ENCODE measurements at regions not wholly inside any gene's neighbourhood (a gene's known extent, or its start where the extent isn't known, plus 50 kb on each side); places are given as distances from the start of the nearest gene placed in this dataset.

GRCh38 chr10:120997313-120997712, 146.2 kb downstream of the WDR11 start:
- TF ChIP-seq, protein P1, sequence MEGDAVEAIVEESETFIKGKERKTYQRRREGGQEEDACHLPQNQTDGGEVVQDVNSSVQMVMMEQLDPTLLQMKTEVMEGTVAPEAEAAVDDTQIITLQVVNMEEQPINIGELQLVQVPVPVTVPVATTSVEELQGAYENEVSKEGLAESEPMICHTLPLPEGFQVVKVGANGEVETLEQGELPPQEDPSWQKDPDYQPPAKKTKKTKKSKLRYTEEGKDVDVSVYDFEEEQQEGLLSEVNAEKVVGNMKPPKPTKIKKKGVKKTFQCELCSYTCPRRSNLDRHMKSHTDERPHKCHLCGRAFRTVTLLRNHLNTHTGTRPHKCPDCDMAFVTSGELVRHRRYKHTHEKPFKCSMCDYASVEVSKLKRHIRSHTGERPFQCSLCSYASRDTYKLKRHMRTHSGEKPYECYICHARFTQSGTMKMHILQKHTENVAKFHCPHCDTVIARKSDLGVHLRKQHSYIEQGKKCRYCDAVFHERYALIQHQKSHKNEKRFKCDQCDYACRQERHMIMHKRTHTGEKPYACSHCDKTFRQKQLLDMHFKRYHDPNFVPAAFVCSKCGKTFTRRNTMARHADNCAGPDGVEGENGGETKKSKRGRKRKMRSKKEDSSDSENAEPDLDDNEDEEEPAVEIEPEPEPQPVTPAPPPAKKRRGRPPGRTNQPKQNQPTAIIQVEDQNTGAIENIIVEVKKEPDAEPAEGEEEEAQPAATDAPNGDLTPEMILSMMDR (IDR thresholded peaks at IDR 0.05 in 8 of 11, conservative IDR thresholded peaks at IDR 0.05 in 3 of 11), result no peak
- TF ChIP-seq POLR2A (IDR thresholded peaks at IDR 0.05), result no peak
- TF ChIP-seq POLR2AphosphoS5 (IDR thresholded peaks at IDR 0.05), result no peak
